HepG2 (cell line): ENCODE measurements at regions not wholly inside any gene's neighbourhood (a gene's known extent, or its start where the extent isn't known, plus 50 kb on each side); places are given as distances from the start of the nearest gene placed in this dataset.
A peak's percentile ranks its signal among the peaks of the same experiment; 100 is the strongest.

Experiments
- ATAC-seq: fragments of 200-7000 bp; cut with Tn5 transposase; 3 replicates; pipeline ENCODE4 v1.9.1; 2020; ENCODE audit warnings: mild to moderate bottlenecking, moderate library complexity
- BruUV-seq: library from RNA; stranded (reverse); fragments of 400-500 nt; replicated peaks from 2 replicates; lab custom pipeline; 2021; lab: Mats Ljungman, UMichigan
- CTCF ChIA-PET: fragments of 300-600 bp; formaldehyde crosslinking; extraction: SDS; loops from one replicate; lab custom pipeline; 2021; ENCODE audit warnings: low total read pairs, inconsistent platforms, low intra/inter-chr PET ratio; lab: Yijun Ruan, JAX
- POLR2A ChIA-PET: fragments of 350-600 bp; sonication (Branson Sonifier 250); formaldehyde crosslinking; loops from one replicate; lab custom pipeline; 2020; ENCODE audit warnings: antibody characterized with exemption, inconsistent platforms; lab: Yijun Ruan, JAX
- DNase-seq: peaks from one replicate; pipeline ENCODE4 v3.0.0-alpha.2; 2015; ENCODE audit warnings: low spot score
- FAIRE-seq: peaks from 3 replicates; lab custom pipeline; 2011; peaks lifted over from hg19 to GRCh38; lab: Jason Lieb, UNC
- H2AFZ ChIP-seq: one replicate; pipeline ENCODE4 v1.6.1; 2011; ENCODE audit warnings: low read length, inconsistent platforms
- H3K27ac ChIP-seq: fragments of 300-600 bp; 3 replicates; pipeline ENCODE4 v1.8.0; 2011; ENCODE audit warnings: mixed run types, mild to moderate bottlenecking, mixed read lengths, low read length, inconsistent platforms; ENCODE audit not compliant: insufficient read depth; ENCODE audit errors: extremely low read length
- H3K27me3 ChIP-seq, 2 experiments: fragments of 200-600 bp in 1 of 2; 2 replicates in 1 of 2; 3 replicates in 1 of 2; pipeline versions ENCODE4 v1.6.0 to v1.8.0; 2011; ENCODE audit warnings: low read length in 2 of 2, mild to moderate bottlenecking in 2 of 2, moderate library complexity in 2 of 2, inconsistent platforms in 1 of 2; ENCODE audit not compliant: insufficient read depth in 2 of 2, control insufficient read depth in 1 of 2
- H3K36me3 ChIP-seq, 2 experiments: fragments of 200-600 bp in 1 of 2; replicated peaks in 1 of 2; 2 replicates in 1 of 2; 3 replicates in 1 of 2; pipeline versions ENCODE4 v1.5.1 to v1.8.0; 2011; ENCODE audit warnings: low read length in 2 of 2, inconsistent platforms in 1 of 2; ENCODE audit not compliant: insufficient read depth in 2 of 2, control insufficient read depth in 1 of 2
- H3K4me1 ChIP-seq: 2 replicates; pipeline ENCODE4 v1.5.1; 2012; ENCODE audit warnings: low read length, inconsistent platforms; ENCODE audit not compliant: insufficient read depth
- H3K4me2 ChIP-seq: 2 replicates; pipeline ENCODE4 v1.6.0; 2011; ENCODE audit warnings: low read depth, low read length, inconsistent platforms
- H3K4me3 ChIP-seq, 3 experiments: fragments of 200-600 bp in 1 of 3; sonication (generic), shearing (Covaris generic) in 1 of 3; replicated peaks in 1 of 3; 2 replicates each; pipeline ENCODE4 v1.5.1; 2011 to 2016; ENCODE audit warnings: low read length in 3 of 3, inconsistent platforms in 2 of 3, low read depth in 2 of 3, mild to moderate bottlenecking in 2 of 3, control low read depth in 1 of 3, mixed read lengths in 1 of 3; ENCODE audit not compliant: insufficient read depth in 1 of 3
- H3K79me2 ChIP-seq: one replicate; pipeline ENCODE4 v1.6.1; 2011; ENCODE audit warnings: low read length, inconsistent platforms; ENCODE audit not compliant: insufficient read depth
- H3K9ac ChIP-seq: 2 replicates; pipeline ENCODE4 v1.6.0; 2011; ENCODE audit warnings: mild to moderate bottlenecking, low read depth, low read length, inconsistent platforms; ENCODE audit not compliant: insufficient read depth
- H3K9me3 ChIP-seq: 2 replicates; pipeline ENCODE4 v1.5.1; 2012; ENCODE audit warnings: mild to moderate bottlenecking, low read length
- H4K20me1 ChIP-seq: 2 replicates; pipeline ENCODE4 v1.6.0; 2011; ENCODE audit warnings: inconsistent platforms, mild to moderate bottlenecking, low read length, moderate library complexity; ENCODE audit not compliant: insufficient read depth
- ARID2 ChIP-seq: sonication (generic); formaldehyde crosslinking; IDR thresholded peaks from 2 replicates; pipeline ENCODE4 v1.8.1; 2022; ENCODE audit warnings: mild to moderate bottlenecking, missing genetic modification reagents, borderline replicate concordance
- BRCA1 ChIP-seq: sonication (generic); formaldehyde crosslinking; IDR thresholded peaks from 2 replicates; pipeline ENCODE4 v1.4.0; 2020; ENCODE audit warnings: missing genetic modification reagents
- CEBPB ChIP-seq: IDR thresholded peaks from 2 replicates; pipeline ENCODE4 v1.6.1; 2011; ENCODE audit warnings: low read depth, low read length, improper control_type of control experiment, borderline replicate concordance
- HDAC2 ChIP-seq: sonication (generic); formaldehyde crosslinking; IDR thresholded peaks from 2 replicates; pipeline ENCODE4 v1.4.0; 2020; ENCODE audit warnings: missing genetic modification reagents
- KAT2B ChIP-seq: fragments of 150-350 bp; IDR thresholded peaks from 2 replicates; pipeline ENCODE4 v1.6.1; 2014; ENCODE audit warnings: low read depth, low read length, borderline replicate concordance
- KLF12 ChIP-seq: sonication (generic); formaldehyde crosslinking; IDR thresholded peaks from 2 replicates; pipeline ENCODE4 v1.4.0; 2020; ENCODE audit warnings: missing genetic modification reagents, borderline replicate concordance
- REL ChIP-seq: sonication (generic); formaldehyde crosslinking; conservative IDR thresholded peaks from 2 replicates; pipeline ENCODE4 v1.8.0; 2022; ENCODE audit warnings: mild to moderate bottlenecking, missing genetic modification reagents, moderate library complexity
- SNAPC2 ChIP-seq: sonication (generic); formaldehyde crosslinking; IDR thresholded peaks from 2 replicates; pipeline ENCODE4 v1.8.1; 2022; ENCODE audit warnings: mild to moderate bottlenecking, missing genetic modification reagents
- TBX2 ChIP-seq: sonication (generic); formaldehyde crosslinking; IDR thresholded peaks from 2 replicates; pipeline ENCODE4 v1.5.0; 2020; ENCODE audit warnings: missing genetic modification reagents, mild to moderate bottlenecking, borderline replicate concordance
- ZBTB38 ChIP-seq: sonication (generic); formaldehyde crosslinking; IDR thresholded peaks from 2 replicates; pipeline ENCODE4 v1.5.1; 2020; ENCODE audit warnings: mild to moderate bottlenecking, missing genetic modification reagents
- ZFYVE20 ChIP-seq: sonication (generic); formaldehyde crosslinking; IDR thresholded peaks from 2 replicates; pipeline ENCODE4 v1.8.0; 2023; ENCODE audit warnings: low read depth, mild to moderate bottlenecking, moderate library complexity, missing genetic modification reagents, borderline replicate concordance
- ZNF660 ChIP-seq: sonication (generic); formaldehyde crosslinking; IDR thresholded peaks from 2 replicates; pipeline ENCODE4 v1.5.1; 2020; ENCODE audit warnings: mild to moderate bottlenecking, low read depth, missing genetic modification reagents, borderline replicate concordance
- ZNF775 ChIP-seq: sonication (generic); formaldehyde crosslinking; IDR thresholded peaks from 2 replicates; pipeline ENCODE4 v1.4.0; 2020; ENCODE audit warnings: missing genetic modification reagents, mild to moderate bottlenecking, moderate library complexity, borderline replicate concordance
- WGBS: methylation state at CpG from one replicate; pipeline ENCODE4 v1.1.6; 2017; ENCODE audit warnings: low lambda C conversion rate; 5-methylcytosine and 5-hydroxymethylcytosine counted together
- in situ Hi-C: cut with HindIII; loops from 2 replicates; pipeline ENCODE4 v1.10.0; 2017; ENCODE audit warnings: low pct_unique_long_range_greater_than_20kb; ENCODE audit not compliant: extremely low pct_ligation_motif_present
- intact Hi-C: fragments of 100-400 bp; cut with micrococcal nuclease; formaldehyde crosslinking; loops from one replicate; pipeline ENCODE4 v1.10.0; 2022; ENCODE audit not compliant: unreplicated experiment
- TF ChIP-seq, protein P1 (sequence below): sonication (generic); formaldehyde crosslinking; conservative IDR thresholded peaks from 2 replicates; pipeline ENCODE4 v1.8.0; 2022; ENCODE audit warnings: missing genetic modification reagents
- TF ChIP-seq, protein P2 (sequence below): sonication (generic); formaldehyde crosslinking; IDR thresholded peaks from 2 replicates; pipeline ENCODE4 v1.8.0; 2022; ENCODE audit warnings: missing genetic modification reagents, mild to moderate bottlenecking, moderate library complexity, borderline replicate concordance

DNA sequence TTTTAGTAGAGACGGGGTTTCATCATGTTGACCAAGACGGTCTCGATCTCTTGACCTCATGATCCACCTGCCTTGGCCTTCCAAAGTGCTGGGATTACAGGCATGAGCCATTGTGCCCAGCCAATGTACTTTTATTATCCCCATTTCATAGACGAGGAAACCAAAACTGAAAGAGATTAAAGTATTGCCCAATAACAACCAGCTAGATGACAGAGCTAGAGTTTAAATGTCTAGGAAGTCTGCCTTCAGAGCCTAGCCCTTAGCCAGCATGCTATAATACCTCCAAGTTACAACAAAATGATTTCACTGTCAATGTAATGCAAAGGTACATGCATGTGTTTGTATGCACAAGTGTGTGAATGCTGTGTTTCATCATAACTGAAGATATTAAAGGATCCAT lies 389.4 kb upstream of the RBMS3 start:
- WGBS, result 8% methylated on average over 4 of the region's 4 CpGs
- Histone ChIP-seq H3K9ac (no peak overlapping the region), H3K9me3 (peaks cover 2% of the 10 kb centered on the region; the same call in 1 of the 2 replicates), H3K4me3 (no peak overlapping the region), H3K4me1 (no peaks in the 10 kb centered on the region), H3K36me3 (no peaks in the 10 kb centered on the region), H3K27ac (no peak overlapping the region), H3K27me3 (no peaks in the 10 kb centered on the region), H3K79me2 (no peaks in the 10 kb centered on the region), H4K20me1 (no peaks in the 10 kb centered on the region), H3K4me2 (no peak overlapping the region), H2AFZ (no peak overlapping the region)
- BruUV-seq, result no TSS peak
- no peak for DNase-seq
- intact Hi-C loops (no loop called here), in situ Hi-C loops (no loop called here)
- peak; percentile 58; the same call in 1 of the 2 replicates for TF ChIP-seq CEBPB
- no peak for TF ChIP-seq ZNF660 (CRISPR knock-in tag)
- no peak for ATAC-seq
- ChIA-PET POLR2A (no interaction called here), CTCF (no interaction called here)
- FAIRE-seq, result no peak

DNA sequence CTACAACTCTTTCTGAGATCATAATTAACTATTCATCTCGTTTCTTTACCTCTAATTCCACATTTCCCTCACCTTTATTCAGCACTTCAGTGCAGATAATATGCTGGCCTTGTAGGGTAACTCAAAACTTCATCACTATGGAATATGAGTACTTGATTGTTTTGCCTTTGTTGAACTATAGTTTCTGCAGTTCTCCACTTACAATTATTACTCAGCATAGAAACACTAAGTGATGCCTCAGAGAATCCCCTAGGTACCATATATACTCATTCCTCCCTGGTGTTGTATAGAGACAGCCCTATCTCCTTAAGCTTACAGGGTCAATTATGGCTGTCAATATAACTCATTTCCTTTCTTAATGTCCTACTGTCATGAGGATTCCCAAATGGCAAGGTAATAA lies 380.6 kb upstream of the RBMS3 start:
- no TSS peak for BruUV-seq
- H3K27me3 ChIP-seq, result no peaks in the 10 kb centered on the region
- POLR2A ChIA-PET, result no interaction called here
- in situ Hi-C loops (no loop called here), intact Hi-C loops (no loop called here)
- H3K27ac ChIP-seq, result no peak overlapping the region
- H3K4me1 ChIP-seq, result no peaks in the 10 kb centered on the region
- no peaks in the 10 kb centered on the region for H3K36me3 ChIP-seq
- CTCF ChIA-PET, result no interaction called here
- H3K4me2 ChIP-seq, result no peak overlapping the region
- H4K20me1 ChIP-seq, result no peaks in the 10 kb centered on the region
- H3K9ac ChIP-seq, result no peak overlapping the region
- DNase-seq, result no peak
- no peak overlapping the region for H3K4me3 ChIP-seq
- H2AFZ ChIP-seq, result no peak overlapping the region
- WGBS, result 0% methylated on average over 1 of the region's 1 CpG
- H3K79me2 ChIP-seq, result no peaks in the 10 kb centered on the region
- peaks cover 39% of the 10 kb centered on the region for H3K9me3 ChIP-seq
- FAIRE-seq, result no peak
- no peak for ATAC-seq
- TF ChIP-seq ARID2 (no peak), SNAPC2 (no peak), ZBTB38 (no peak), KAT2B (no peak), HDAC2 (CRISPR knock-in tag) (no peak), ZFYVE20 (CRISPR knock-in tag) (no peak), BRCA1 (CRISPR knock-in tag) (no peak), TBX2 (CRISPR knock-in tag) (no peak), ZNF775 (no peak), REL (CRISPR knock-in tag) (no peak), KLF12 (CRISPR knock-in tag) (no peak)
- TF ChIP-seq, protein P1, sequence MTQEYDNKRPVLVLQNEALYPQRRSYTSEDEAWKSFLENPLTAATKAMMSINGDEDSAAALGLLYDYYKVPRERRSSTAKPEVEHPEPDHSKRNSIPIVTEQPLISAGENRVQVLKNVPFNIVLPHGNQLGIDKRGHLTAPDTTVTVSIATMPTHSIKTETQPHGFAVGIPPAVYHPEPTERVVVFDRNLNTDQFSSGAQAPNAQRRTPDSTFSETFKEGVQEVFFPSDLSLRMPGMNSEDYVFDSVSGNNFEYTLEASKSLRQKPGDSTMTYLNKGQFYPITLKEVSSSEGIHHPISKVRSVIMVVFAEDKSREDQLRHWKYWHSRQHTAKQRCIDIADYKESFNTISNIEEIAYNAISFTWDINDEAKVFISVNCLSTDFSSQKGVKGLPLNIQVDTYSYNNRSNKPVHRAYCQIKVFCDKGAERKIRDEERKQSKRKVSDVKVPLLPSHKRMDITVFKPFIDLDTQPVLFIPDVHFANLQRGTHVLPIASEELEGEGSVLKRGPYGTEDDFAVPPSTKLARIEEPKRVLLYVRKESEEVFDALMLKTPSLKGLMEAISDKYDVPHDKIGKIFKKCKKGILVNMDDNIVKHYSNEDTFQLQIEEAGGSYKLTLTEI, result no peak
- TF ChIP-seq, protein P2, sequence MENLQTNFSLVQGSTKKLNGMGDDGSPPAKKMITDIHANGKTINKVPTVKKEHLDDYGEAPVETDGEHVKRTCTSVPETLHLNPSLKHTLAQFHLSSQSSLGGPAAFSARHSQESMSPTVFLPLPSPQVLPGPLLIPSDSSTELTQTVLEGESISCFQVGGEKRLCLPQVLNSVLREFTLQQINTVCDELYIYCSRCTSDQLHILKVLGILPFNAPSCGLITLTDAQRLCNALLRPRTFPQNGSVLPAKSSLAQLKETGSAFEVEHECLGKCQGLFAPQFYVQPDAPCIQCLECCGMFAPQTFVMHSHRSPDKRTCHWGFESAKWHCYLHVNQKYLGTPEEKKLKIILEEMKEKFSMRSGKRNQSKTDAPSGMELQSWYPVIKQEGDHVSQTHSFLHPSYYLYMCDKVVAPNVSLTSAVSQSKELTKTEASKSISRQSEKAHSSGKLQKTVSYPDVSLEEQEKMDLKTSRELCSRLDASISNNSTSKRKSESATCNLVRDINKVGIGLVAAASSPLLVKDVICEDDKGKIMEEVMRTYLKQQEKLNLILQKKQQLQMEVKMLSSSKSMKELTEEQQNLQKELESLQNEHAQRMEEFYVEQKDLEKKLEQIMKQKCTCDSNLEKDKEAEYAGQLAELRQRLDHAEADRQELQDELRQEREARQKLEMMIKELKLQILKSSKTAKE (CRISPR knock-in tag), result no peak
